ENCODE measurements at regions not wholly inside any gene's neighbourhood (a gene's known extent, or its start where the extent isn't known, plus 50 kb on each side); places are given as distances from the start of the nearest gene placed in this dataset.

- ChIA-PET CTCF (ENCODE audit: partially characterized antibody) (interaction anchor here (0.6 to 2.6 kb wide), 21 partner anchors 7 to 866 kb away, joined by 3 to 20 read pairs (median 4); no protein-coding TSS in a partner anchor), POLR2A (ENCODE audit: partially characterized antibody) (no interaction called here)
- no peak overlapping the region for H3K4me2 ChIP-seq (ENCODE audit: insufficient read depth in 1 of 2, low read depth in 2 of 2, low read length in 2 of 2)
- no peak overlapping the region for H3K23ac ChIP-seq (ENCODE audit: insufficient read length)
- no peak overlapping the region for H4K8ac ChIP-seq (ENCODE audit: extremely low read depth, insufficient read depth, low read length)
- H4K20me1 ChIP-seq (replicated peaks in 1 of 2; ENCODE audit: control insufficient read depth in 1 of 2, insufficient read depth in 2 of 2, low read length in 2 of 2), result no peaks in the 10 kb centered on the region
- H3K4me3 ChIP-seq (ENCODE audit: extremely low read depth in 1 of 4, insufficient read depth in 2 of 4, low read depth in 3 of 4, low read length in 4 of 4), result no peak overlapping the region
- H3K79me2 ChIP-seq (ENCODE audit: control insufficient read depth in 1 of 2, insufficient read depth in 2 of 2, low read length in 2 of 2), result no peaks in the 10 kb centered on the region
- no peak overlapping the region for H4K91ac ChIP-seq (replicated peaks; ENCODE audit: insufficient read length, low read length)
- H3K23me2 ChIP-seq (ENCODE audit: low read depth, low read length), result no peaks in the 10 kb centered on the region
- peak; percentile 27 to 89 for DNase-seq (ENCODE audit: low read depth in 1 of 2, low spot score in 2 of 2)
- H3K27me3 ChIP-seq (replicated peaks in 1 of 4; ENCODE audit: control insufficient read depth in 3 of 4, extremely low read depth in 1 of 4, insufficient read depth in 3 of 4, low read length in 3 of 4), result no peaks in the 10 kb centered on the region
- H2BK20ac ChIP-seq (ENCODE audit: low read length), result no peak overlapping the region
- H4K5ac ChIP-seq (ENCODE audit: insufficient read length, low read depth, low read length), result no peak overlapping the region
- no peak overlapping the region for H3K14ac ChIP-seq (ENCODE audit: insufficient read length)
- no peak overlapping the region for H3K9ac ChIP-seq (replicated peaks in 1 of 4; ENCODE audit: extremely low read depth in 1 of 4, low read depth in 3 of 4, low read length in 3 of 4)
- no peak overlapping the region for H3K4ac ChIP-seq (replicated peaks; ENCODE audit: insufficient read length, low read depth, low read length)
- no peak overlapping the region for H2AK5ac ChIP-seq (ENCODE audit: low read depth, low read length)
- H2BK15ac ChIP-seq (ENCODE audit: low read length), result no peak overlapping the region
- H2BK120ac ChIP-seq (replicated peaks; ENCODE audit: low read depth, low read length), result no peak overlapping the region
- no peak overlapping the region for H2BK5ac ChIP-seq (ENCODE audit: low read depth, low read length)
- peak; percentile 63 for FAIRE-seq
- TF ChIP-seq RAD21 (IDR thresholded peaks at IDR 0.05 in 1 of 2, conservative IDR thresholded peaks at IDR 0.05 in 1 of 2; ENCODE audit: low read depth in 2 of 2, low read length in 2 of 2), result peak; percentile 50 to 72; a peak in 3 of 4 replicates
- no peak for TF ChIP-seq ASH2L (IDR thresholded peaks at IDR 0.05; ENCODE audit: low read length)
- no peak for TF ChIP-seq RFX5 (IDR thresholded peaks at IDR 0.05; ENCODE audit: borderline replicate concordance, low read depth, low read length)
- TF ChIP-seq YY1 (IDR thresholded peaks at IDR 0.05; ENCODE audit: low read depth, low read length), result peak; percentile 54; the same call in 1 of the 2 replicates
- TF ChIP-seq KDM5A (IDR thresholded peaks at IDR 0.05; ENCODE audit: low read length), result no peak
- TF ChIP-seq CTCF (IDR thresholded peaks at IDR 0.05; ENCODE audit: control extremely low read depth in 1 of 3, insufficient read depth in 1 of 3, low read depth in 1 of 3, low read length in 3 of 3), result peak; percentile 56 to 80 (median 75)
- no peak for TF ChIP-seq CHD2 (IDR thresholded peaks at IDR 0.05; ENCODE audit: low read length)
- no peak overlapping the region for H3K18ac ChIP-seq (ENCODE audit: extremely low read depth, low read length)
- H3K79me1 ChIP-seq (ENCODE audit: low read depth, low read length), result no peaks in the 10 kb centered on the region
- H3K4me1 ChIP-seq (replicated peaks in 1 of 4; ENCODE audit: control insufficient read depth in 3 of 4, insufficient read depth in 4 of 4, low read length in 3 of 4), result no peaks in the 10 kb centered on the region
- H2AFZ ChIP-seq (ENCODE audit: low read length), result no peak overlapping the region
- H3K27ac ChIP-seq (ENCODE audit: low read depth, low read length), result no peak overlapping the region
- H2BK12ac ChIP-seq (ENCODE audit: low read depth, low read length), result no peak overlapping the region
- no peak overlapping the region for H3K56ac ChIP-seq (replicated peaks; ENCODE audit: insufficient read length, low read depth, low read length)
- H3K36me3 ChIP-seq (ENCODE audit: control insufficient read depth in 2 of 4, insufficient read depth in 4 of 4, low read length in 3 of 4), result no peaks in the 10 kb centered on the region
- 72% methylated on average over 5 of the region's 5 CpGs; no CpG with 5 or more reads in 1 of the 2 experiments for WGBS, 2 experiments (ENCODE audit: extremely low coverage in 1 of 2, insufficient coverage in 1 of 2, insufficient read length in 1 of 2, insufficient replicate concordance in 2 of 2, low coverage in 1 of 2, low lambda C conversion rate in 2 of 2, missing lambda C conversion rate in 1 of 2)
- no peaks in the 10 kb centered on the region; a peak in 1 of 4 replicates for H3K9me3 ChIP-seq (ENCODE audit: insufficient read depth in 2 of 2, low read depth in 1 of 2, low read length in 1 of 2)
Observed at GRCh38 chr9:117555964-117556629, 141.2 kb upstream of the ASTN2 start.
